ENCODE measurements at regions not wholly inside any gene's neighbourhood (a gene's known extent, or its start where the extent isn't known, plus 50 kb on each side); places are given as distances from the start of the nearest gene placed in this dataset.

DNA sequence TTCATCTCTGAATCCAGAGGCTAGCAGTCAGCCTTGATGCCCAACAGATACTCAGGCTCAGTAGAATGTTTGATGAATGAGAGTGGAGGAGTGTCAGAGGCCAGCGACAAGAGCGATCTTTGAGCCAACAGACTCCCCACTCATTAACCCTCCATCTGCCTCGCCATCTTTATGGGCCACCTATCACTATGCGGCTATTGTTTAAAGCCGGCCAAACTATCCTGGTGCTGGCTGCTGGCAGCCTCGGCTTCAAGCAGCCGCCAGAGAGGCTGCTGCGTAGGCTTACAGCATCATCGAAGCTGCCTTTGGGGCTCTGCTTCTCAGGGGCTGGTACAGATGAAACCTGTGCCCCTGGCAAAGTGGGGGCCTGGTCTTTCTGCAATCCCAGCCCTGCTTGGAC is 525.6 kb downstream of the INSC start:
- intact Hi-C loops (cut with DNase I): loop anchor here (10.0 kb wide), 1 partner anchor 964 kb away; no protein-coding TSS in a partner anchor
- Histone ChIP-seq H3K9ac (ENCODE audit: low read length in 3 of 3) (no peak overlapping the region), H3K27ac (ENCODE audit: low read depth in 2 of 2, low read length in 2 of 2) (no peak overlapping the region), H3K4me1 (ENCODE audit: control insufficient read depth in 2 of 3, insufficient read depth in 2 of 3, low read depth in 1 of 3, low read length in 3 of 3) (peaks cover 0 to 2% (median 0%) of the 10 kb centered on the region in 3 donors), H3K36me3 (ENCODE audit: control insufficient read depth in 2 of 3, insufficient read depth in 3 of 3, low read length in 3 of 3) (no peaks in the 10 kb centered on the region), H3K4me3 (ENCODE audit: low read length in 3 of 3) (no peak overlapping the region), H3K27me3 (ENCODE audit: control insufficient read depth, insufficient read depth, low read length) (no peaks in the 10 kb centered on the region), H3K9me3 (ENCODE audit: control insufficient read depth in 2 of 3, insufficient read depth in 1 of 3, low read length in 3 of 3) (peaks cover 0 to 8% (median 0%) of the 10 kb centered on the region in 3 donors)
- TF ChIP-seq, protein P1, sequence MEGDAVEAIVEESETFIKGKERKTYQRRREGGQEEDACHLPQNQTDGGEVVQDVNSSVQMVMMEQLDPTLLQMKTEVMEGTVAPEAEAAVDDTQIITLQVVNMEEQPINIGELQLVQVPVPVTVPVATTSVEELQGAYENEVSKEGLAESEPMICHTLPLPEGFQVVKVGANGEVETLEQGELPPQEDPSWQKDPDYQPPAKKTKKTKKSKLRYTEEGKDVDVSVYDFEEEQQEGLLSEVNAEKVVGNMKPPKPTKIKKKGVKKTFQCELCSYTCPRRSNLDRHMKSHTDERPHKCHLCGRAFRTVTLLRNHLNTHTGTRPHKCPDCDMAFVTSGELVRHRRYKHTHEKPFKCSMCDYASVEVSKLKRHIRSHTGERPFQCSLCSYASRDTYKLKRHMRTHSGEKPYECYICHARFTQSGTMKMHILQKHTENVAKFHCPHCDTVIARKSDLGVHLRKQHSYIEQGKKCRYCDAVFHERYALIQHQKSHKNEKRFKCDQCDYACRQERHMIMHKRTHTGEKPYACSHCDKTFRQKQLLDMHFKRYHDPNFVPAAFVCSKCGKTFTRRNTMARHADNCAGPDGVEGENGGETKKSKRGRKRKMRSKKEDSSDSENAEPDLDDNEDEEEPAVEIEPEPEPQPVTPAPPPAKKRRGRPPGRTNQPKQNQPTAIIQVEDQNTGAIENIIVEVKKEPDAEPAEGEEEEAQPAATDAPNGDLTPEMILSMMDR (IDR thresholded peaks at IDR 0.05; ENCODE audit: borderline replicate concordance, extremely low read depth, insufficient read depth): no peak
- DNase-seq (peak in 3 of 5 donors; percentile 22 to 42 (median 22)), FAIRE-seq (no peak)

DNA sequence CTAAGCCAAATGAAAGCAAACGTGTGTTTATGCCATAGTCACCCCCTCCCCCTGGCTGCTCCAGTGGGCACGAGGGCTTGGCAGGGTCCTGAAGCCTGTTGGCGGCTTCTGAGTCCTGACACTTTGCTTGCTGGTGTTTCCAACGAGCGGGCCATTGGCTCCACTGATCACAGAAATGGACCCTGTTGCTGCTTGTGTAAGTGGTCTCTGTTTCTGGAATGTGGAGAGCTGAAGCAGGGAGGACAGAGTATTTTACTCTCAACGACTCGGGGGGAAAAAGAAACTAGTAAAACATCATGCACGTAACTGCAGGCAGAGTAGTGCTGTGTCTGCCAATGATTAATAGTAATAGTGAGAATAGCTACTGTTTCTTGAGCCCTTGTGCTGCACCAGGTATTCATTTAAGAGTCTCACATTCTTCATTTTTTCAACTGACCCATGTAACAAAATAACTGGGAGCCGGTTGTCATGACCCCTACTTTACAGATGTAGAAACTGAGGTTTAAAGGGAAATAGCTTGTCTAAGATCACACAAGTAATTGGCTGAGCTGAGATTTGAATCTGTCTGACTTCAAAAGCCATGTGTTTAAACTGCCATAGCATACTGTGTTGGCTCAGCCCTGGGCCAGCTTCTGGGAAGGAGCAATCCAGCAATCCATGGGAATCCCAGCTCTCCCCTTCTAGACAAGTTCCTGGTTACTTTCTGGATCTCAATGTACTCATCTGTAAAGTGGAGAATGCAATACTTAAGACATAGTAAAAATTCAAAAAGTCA is 526.7 kb downstream of the INSC start:
- DNase-seq (peak in 4 of 5 donors; percentile 44 to 80 (median 68)), FAIRE-seq (no peak)
- Histone ChIP-seq H3K4me3 (ENCODE audit: low read length in 3 of 3) (peak overlapping the region; percentile 40 to 55 (median 55)), H3K36me3 (ENCODE audit: control insufficient read depth in 2 of 3, insufficient read depth in 3 of 3, low read length in 3 of 3) (no peaks in the 10 kb centered on the region), H3K9me3 (ENCODE audit: control insufficient read depth in 2 of 3, insufficient read depth in 1 of 3, low read length in 3 of 3) (peaks cover 0 to 5% (median 0%) of the 10 kb centered on the region in 3 donors), H3K9ac (ENCODE audit: low read length in 3 of 3) (no peak overlapping the region), H3K27ac (ENCODE audit: low read depth in 2 of 2, low read length in 2 of 2) (peak overlapping the region; percentile 42 to 46), H3K27me3 (ENCODE audit: control insufficient read depth, insufficient read depth, low read length) (no peaks in the 10 kb centered on the region), H3K4me1 (ENCODE audit: control insufficient read depth in 2 of 3, insufficient read depth in 2 of 3, low read depth in 1 of 3, low read length in 3 of 3) (peaks cover 0 to 2% (median 0%) of the 10 kb centered on the region in 3 donors)
- intact Hi-C loops (cut with DNase I): loop anchor here (10.0 kb wide), 1 partner anchor 963 kb away; no protein-coding TSS in a partner anchor
- TF ChIP-seq, protein P1 (IDR thresholded peaks at IDR 0.05; ENCODE audit: borderline replicate concordance, extremely low read depth, insufficient read depth): no peak

DNA sequence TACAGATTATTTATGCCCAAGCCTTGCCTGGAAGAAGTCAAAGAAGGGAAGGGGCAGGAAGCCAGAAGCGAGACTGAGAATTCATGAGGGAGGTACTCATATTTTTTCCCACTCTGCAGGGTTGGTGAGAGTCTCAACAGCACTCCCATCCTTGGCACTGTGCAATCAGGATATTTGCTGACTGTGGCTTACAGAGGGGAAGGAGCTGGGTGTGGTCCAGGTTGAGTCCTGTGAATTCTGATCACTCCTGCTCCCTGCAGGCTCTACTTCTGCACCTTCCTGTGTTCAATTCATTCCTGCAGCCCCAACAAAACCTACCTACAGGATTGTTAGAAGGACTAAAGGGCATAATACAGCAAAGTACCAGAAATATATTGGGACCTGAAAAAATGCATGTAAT is 530.5 kb downstream of the INSC start:
- H3K36me3 ChIP-seq (ENCODE audit: control insufficient read depth in 2 of 3, insufficient read depth in 3 of 3, low read length in 3 of 3): no peaks in the 10 kb centered on the region
- peaks cover 0 to 7% (median 5%) of the 10 kb centered on the region in 3 donors for H3K4me1 ChIP-seq (ENCODE audit: control insufficient read depth in 2 of 3, insufficient read depth in 2 of 3, low read depth in 1 of 3, low read length in 3 of 3)
- FAIRE-seq (no peak), DNase-seq (no peak)
- TF ChIP-seq, protein P1 (IDR thresholded peaks at IDR 0.05; ENCODE audit: borderline replicate concordance, extremely low read depth, insufficient read depth): no peak
- H3K9ac ChIP-seq (ENCODE audit: low read length in 3 of 3): no peak overlapping the region
- intact Hi-C loops (cut with DNase I): loop anchor here (10.0 kb wide), 1 partner anchor 960 kb away; no protein-coding TSS in a partner anchor
- H3K4me3 ChIP-seq (ENCODE audit: low read length in 3 of 3): no peak overlapping the region
- H3K27me3 ChIP-seq (ENCODE audit: control insufficient read depth, insufficient read depth, low read length): no peaks in the 10 kb centered on the region
- H3K9me3 ChIP-seq (ENCODE audit: control insufficient read depth in 2 of 3, insufficient read depth in 1 of 3, low read length in 3 of 3): no peaks in the 10 kb centered on the region
- H3K27ac ChIP-seq (ENCODE audit: low read depth in 2 of 2, low read length in 2 of 2): no peak overlapping the region
